Epithelial cell of esophagus (primary cell): ENCODE measurements at regions not wholly inside any gene's neighbourhood (a gene's known extent, or its start where the extent isn't known, plus 50 kb on each side); places are given as distances from the start of the nearest gene placed in this dataset.

Source experiments
- DNase-seq: peaks from one replicate; pipeline ENCODE4 v3.0.0; 2010; ENCODE audit warnings: low read depth
- H3K4me3 ChIP-seq: 2 replicates; pipeline ENCODE4 v1.5.1; 2011; ENCODE audit warnings: mild to moderate bottlenecking, low read length, control low read depth
- CTCF ChIP-seq: IDR thresholded peaks from 2 replicates; pipeline ENCODE4 v1.5.1; 2011; ENCODE audit warnings: low read depth, mild to moderate bottlenecking, low read length, control low read depth, inconsistent platforms; ENCODE audit not compliant: insufficient read depth; ENCODE audit errors: missing control alignments

- H3K4me3 ChIP-seq: no peak overlapping the region
- no peak for DNase-seq
- no peak for TF ChIP-seq CTCF
These were observed 112.3 kb downstream of the RAB11FIP2 start for GRCh38 chr10:117934477-117934876.

DNA sequence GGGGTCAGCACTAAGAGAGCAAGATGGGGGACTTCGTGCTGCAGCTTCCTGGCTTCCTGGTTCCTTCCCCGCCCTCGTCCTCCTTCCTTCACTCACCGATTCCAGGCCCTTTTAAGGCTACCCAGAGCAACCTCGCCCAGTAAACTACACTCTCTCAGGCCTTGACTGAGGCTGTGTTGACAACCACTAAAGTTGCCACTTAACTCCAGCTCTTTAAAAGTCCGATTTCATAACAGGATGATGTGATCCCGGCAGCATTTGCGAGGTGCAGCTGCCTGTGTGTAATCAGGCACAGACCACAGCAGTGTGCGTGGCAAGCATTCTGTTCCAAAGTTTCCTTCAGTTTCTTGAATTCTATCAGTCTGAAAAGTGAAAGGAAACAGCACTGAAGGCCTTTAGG lies 110.6 kb downstream of the RAB11FIP2 start:
- peak; percentile 15 for DNase-seq
- no peak overlapping the region for H3K4me3 ChIP-seq
- TF ChIP-seq CTCF: no peak

DNA sequence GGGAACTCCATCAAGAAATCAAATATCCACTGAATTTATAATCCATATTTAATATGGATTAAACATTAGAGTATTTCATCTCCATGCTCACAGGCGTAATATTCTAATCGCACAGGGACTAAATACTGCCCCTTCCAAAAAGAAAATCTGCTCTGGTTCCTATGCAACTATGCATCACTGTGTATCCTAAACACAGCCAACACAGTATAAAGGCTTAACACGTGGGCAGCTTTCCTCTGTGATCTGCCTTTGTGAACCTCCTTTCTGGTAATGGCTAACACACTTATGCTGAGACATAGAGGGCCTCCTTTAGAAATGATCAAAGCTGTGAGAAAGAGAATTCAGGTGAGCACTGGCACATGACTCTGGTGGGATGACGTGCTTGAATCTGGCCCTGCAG lies 110.2 kb downstream of the RAB11FIP2 start:
- no peak for DNase-seq
- no peak overlapping the region for H3K4me3 ChIP-seq
- TF ChIP-seq CTCF: no peak

DNA sequence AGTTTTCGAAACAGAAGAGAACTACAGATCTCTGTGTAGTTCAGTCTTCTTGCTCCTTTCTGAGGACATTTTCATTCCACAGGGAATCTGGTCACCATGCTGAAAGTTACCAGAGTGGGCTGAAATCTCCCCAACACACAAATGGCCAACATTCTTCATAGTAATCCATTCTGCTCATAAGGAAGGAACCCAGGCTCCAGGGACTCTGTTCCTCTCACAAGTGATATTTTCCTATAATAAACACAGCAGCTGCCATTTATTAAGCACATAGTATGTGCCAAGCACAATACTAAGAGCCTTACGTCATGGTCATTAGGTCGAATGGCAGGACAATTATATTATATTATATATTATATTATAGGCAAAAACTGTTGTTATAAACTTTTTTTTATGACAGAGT lies 109.8 kb downstream of the RAB11FIP2 start:
- DNase-seq: no peak
- no peak overlapping the region for H3K4me3 ChIP-seq
- no peak for TF ChIP-seq CTCF

DNA sequence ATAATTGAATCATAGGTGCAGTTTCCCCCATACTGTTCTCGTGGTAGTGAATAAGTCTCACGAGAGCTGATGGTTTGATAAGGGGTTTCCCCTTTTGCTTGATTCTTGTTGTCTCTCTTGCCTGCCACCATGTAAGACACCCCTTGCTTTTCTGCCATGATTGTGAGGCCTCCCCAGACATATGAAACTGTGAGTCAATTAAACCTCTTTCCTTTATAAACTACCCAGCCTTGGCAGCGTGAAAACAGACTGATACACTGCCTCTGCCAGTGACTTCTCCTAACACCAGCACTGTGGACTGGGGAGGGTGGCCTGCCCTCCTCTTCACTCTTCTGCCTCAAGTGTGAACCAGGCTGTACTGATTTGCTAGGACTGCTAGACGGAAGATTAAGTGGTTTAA lies 108.6 kb downstream of the RAB11FIP2 start:
- DNase-seq: no peak
- TF ChIP-seq CTCF: no peak
- H3K4me3 ChIP-seq: no peak overlapping the region

GRCh38 chr10:117942226-117942625 lies 104.5 kb downstream of the RAB11FIP2 start:
- no peak overlapping the region for H3K4me3 ChIP-seq
- peak; percentile 56 for DNase-seq
- no peak for TF ChIP-seq CTCF

GRCh38 chr10:117944676-117945447 lies 101.9 kb downstream of the RAB11FIP2 start:
- DNase-seq: no peak
- no peak for TF ChIP-seq CTCF
- H3K4me3 ChIP-seq: no peak overlapping the region
